AG20443 (cell line): ENCODE measurements at regions not wholly inside any gene's neighbourhood (a gene's known extent, or its start where the extent isn't known, plus 50 kb on each side); places are given as distances from the start of the nearest gene placed in this dataset.

ENCODE experiments used
- DNase-seq: peaks from one replicate; pipeline ENCODE4 v3.0.0; 2012; ENCODE audit warnings: low spot score, mixed read lengths

DNA sequence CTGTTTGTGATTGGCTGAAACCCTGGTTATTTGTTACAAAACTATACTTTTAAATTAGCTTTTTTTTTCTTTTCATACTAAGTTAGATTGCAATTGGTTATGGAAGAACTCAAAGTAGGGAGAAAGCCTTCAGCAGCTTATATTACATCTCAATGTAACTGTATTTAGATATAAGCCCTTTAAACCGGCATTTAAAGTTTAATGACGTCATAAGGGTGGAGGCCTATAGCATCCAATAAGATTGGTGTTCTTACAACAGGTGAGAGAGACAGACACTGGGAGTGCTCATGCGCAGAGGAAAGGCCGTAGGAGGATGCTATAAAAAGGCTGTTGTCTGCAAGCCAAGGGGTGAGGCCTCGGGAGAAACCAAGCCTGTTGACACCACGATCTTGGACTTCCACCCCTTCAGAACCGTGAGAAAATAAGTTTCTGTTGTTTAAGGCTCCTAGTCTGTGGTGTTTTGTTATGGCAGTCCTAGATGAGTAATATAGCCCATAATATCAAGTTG lies 1198.8 kb upstream of the SPRY2 start:
- no peak for DNase-seq

GRCh38 chr13:81498969-81499368 lies 1158.0 kb upstream of the SPRY2 start:
- DNase-seq = no peak

DNA sequence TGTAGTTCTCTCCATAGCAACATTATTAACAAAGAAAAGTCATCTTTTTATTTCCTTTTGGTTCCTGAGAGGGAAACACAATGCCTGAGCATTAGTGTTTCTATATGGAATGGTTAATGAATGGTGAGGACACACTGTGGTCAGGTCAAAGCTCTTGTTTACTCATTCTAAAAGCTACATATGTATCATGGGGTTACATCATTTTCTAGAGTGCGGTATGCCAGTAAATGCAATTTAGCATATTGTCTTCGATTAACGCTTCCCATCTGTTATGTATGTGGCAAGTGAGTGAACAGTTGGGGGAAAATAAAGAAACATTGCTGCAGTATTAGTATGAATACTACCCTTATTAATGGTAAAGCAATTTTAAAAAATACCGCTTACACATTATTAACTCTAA lies 1152.2 kb upstream of the SPRY2 start:
- no peak for DNase-seq

GRCh38 chr13:81492449-81492848 lies 1151.5 kb upstream of the SPRY2 start:
- no peak for DNase-seq

DNA sequence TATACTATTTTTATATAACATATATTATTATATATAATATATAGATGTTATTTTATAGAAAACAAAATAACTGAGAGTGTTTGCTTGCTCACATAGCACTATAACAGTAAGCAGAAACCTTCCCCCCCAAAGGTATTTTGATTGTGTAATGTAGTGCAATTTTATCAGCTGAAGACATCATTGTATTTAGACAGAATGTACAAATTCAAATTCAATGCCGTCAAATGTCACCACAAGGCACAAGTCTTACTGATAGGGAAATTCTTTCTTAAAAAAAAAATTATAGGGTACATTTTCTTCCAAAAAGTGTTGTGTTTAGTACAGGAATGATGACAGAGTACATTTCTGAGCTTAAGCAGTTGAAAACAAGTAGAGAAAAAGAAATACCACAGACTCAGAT lies 1147.1 kb upstream of the SPRY2 start:
- DNase-seq = no peak

GRCh38 chr13:81487151-81487550 lies 1146.2 kb upstream of the SPRY2 start:
- DNase-seq = no peak

- DNase-seq = no peak
Measured at GRCh38 chr13:81480634-81481033, 1139.7 kb upstream of the SPRY2 start.

- no peak for DNase-seq
Measured at GRCh38 chr13:81473366-81473899, 1132.5 kb upstream of the SPRY2 start.

DNA sequence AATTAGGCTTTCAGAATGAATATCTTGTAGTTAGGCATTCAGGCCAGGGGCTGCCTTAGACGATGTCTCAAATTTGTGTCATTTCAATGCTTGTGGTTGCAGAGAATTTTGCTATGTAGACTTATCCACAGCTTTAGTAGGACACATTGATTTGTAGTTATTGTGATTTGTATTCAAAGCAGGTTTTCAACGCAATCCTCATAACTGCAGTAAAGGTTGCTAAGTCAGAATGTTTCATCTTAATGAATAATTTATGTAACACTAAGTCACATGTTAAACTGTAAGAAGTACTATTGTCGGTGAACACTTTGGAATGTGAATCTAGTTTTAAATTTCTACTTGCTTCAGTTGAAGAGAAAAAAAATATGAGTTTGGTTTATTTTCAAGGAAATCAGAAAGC lies 1117.2 kb upstream of the SPRY2 start:
- DNase-seq = no peak

DNA sequence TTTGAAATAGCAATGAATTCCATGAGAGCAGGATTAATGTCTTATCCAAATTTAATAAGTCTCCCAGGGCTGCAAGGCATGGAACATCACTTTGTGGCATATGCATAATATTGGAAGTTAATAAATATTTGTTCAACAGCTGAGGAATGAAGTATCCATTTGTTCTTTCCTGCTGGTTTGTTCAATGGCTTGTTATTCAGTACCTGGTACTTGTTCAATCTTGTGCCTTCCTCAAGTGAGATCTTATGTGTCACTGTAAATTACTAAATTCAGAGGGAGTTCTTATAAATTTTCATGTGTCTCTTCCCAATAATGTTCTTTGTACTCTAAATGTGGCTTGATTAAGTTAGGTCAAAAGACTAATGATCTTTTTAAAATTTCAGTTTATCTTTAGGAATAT lies 1105.5 kb upstream of the SPRY2 start:
- no peak for DNase-seq

GRCh38 chr13:81442904-81443303 lies 1102.0 kb upstream of the SPRY2 start:
- no peak for DNase-seq

DNA sequence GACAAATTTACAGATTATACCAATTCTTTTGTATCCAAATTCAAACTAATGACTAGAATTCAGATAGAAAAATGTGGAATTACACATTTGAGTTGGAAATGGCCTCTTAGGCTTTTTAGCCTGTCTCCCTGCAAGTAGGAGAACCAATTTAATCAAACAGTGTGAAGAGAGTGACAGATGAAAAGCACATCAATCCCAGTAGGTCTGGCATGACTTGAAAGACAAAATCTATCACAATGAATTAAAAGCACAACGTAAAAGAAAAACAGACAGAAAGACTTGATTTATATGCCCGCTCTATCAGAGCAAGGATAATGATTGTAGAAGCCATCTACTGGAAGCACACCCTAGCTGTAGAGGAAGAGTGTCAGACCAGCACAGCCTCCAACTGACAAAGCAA lies 1084.4 kb upstream of the SPRY2 start:
- no peak for DNase-seq

DNA sequence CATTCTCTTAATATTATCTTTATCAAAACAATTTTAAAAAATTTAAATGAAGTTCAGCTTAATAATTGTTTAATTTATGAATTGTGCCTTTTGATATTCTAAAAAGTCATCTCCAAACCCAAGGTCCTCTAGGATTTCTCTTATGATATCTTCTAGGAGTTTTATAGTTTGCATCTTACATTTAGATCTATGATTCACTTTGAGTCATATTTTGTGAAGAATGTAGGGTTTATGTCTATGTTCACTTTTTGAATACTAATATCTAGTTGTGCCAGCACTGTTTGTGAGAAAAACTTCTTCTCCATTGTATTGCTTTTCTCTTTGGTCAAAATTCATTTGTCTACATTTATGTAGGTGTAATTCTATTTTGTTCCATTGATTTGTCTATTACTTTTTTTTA lies 1068.4 kb upstream of the SPRY2 start:
- no peak for DNase-seq

- DNase-seq = no peak
Measured at GRCh38 chr13:81408647-81409046, 1067.7 kb upstream of the SPRY2 start.

DNA sequence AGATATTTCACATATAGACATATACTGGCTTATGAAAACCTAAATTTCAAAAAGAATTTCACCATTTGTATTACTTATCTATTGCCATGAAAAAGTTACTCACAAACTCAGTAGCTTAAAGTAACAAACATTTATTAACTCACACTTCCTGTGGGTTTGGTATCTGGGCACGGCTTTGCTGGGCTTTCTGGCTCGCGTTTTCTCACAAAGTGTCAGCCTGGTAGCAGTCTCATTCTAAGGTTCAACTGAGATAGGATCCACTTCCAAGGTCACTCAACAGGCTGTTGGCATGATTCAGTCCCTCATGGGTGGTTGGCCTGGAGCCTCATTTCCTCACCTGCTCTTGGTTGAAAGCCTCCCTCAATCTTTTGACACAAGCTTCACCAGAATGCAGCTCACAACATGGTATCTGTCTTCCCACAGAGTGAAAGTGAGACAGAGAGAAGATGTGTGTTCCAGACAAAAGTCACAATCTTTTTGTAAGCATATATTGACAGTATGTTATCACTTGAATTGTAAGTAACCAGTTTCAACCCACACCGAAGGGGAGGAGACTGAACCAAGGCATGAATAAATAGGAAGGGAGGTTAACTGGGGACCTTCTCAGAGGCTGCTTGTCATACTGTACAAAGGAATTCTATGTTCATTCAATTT lies 1065.8 kb upstream of the SPRY2 start:
- no peak for DNase-seq

DNA sequence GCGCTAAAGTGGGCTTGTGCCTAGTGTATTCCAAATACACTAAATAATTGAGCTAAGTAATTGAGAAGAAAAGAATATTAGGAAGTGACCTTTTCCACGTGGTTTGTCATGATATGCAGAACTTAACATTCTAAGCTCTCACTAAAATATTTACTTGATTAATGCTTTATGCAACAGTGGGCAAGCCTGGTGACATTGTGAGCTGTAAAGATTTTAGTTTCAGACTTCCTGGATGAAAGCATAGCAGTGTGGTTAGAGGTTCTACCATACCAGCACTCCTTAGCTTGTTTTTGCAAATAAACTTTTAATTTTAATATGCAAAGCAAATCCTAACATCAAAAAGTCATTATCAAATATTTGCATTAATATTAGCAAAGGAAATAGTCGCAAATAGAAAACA lies 1065.1 kb upstream of the SPRY2 start:
- no peak for DNase-seq

GRCh38 chr13:81396192-81396591 lies 1055.3 kb upstream of the SPRY2 start:
- no peak for DNase-seq

DNA sequence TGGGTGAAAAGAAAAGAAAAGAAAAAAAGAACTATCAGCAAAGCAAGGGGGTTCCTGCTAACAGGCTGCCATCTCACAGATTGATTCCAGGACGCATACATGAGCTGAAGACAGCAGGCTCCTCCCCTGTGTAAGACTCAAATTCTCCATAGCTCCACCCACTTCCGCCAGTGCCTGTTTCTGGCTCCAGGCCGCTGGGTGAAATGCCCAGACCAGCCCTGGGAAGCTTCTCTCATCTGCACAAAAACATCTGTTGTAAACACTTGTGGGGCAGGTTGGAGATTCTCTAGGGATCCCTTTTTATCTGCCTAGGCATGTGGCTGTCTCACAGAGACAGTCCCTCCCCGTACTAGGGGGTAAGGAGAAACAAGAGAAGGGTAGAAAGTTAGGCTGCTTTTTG lies 1054.4 kb upstream of the SPRY2 start:
- DNase-seq = no peak

DNA sequence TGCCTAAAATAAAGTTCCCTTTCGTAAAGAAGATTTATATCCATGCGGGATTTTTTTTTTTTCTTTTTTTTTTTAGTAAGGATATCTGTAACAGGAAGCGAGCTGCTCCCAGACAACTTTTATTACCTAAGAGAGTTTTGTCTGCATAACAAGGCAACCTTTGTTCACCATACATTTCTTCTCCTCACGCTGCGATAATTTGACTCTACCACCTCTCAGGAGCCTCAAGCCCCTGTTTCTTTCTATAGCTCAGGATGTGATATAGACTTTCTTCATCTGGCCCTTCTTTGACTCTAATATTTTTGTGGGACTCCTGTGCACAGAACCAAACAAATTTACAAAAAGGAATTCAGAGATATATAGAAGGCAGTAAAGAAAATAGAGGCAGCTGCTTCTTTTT lies 1053.7 kb upstream of the SPRY2 start:
- DNase-seq = no peak

GRCh38 chr13:81393721-81394120 lies 1052.8 kb upstream of the SPRY2 start:
- no peak for DNase-seq

DNA sequence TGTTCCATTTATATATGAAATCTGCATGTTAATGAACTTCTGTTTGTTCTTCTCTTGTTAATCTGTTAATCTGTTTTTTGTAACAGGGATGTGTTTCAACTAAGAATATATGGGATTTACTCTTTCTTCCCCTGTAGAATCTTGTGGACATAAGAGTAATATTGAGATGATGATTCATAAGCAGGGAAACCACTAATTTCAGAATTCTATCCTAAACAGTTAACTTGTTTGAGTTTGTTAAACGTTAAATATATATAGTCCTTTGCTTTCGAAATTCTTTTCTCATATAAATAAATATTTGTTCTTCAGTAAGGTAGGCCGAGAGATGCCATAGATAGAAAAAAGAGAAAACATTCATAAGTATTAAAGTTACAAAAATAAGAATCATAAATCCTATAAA lies 1052.2 kb upstream of the SPRY2 start:
- no peak for DNase-seq

DNA sequence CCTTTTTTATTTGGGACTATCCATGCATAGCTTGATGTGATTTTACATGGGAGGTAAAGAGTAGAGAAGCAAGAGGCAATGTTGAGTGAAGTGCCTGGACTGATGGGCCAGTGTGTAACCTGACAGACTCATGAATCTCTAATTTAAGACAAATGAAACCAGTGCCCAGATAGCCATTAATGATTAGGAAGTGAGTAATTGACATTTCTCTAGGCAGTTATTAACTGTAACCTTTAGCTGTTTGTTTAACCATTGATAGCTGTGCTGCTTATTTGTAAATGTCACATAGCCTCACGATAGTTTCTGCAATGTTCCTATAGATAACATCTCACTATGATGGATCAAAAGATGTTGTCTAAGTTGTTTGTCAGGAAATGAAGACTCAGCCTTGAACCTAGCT lies 1047.5 kb upstream of the SPRY2 start:
- DNase-seq = no peak

DNA sequence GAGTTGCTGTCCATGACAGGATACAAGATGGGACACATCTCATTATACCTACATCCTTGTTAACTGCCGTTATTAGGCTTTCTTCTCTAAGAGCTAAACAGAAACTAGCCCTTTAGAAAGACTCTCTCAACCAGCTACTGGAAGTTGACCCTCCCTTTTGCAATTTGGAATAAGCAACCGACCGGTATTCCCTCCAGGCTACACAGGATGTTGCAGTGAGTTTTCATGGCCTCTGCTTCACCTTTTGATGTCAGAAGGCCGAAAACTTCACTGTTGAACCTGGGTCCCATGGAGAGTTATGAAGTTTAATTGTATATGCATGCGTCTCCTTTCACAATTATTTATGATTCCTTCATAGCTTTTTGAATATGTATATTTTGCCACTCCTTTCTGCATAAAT lies 1042.5 kb upstream of the SPRY2 start:
- DNase-seq = no peak

DNA sequence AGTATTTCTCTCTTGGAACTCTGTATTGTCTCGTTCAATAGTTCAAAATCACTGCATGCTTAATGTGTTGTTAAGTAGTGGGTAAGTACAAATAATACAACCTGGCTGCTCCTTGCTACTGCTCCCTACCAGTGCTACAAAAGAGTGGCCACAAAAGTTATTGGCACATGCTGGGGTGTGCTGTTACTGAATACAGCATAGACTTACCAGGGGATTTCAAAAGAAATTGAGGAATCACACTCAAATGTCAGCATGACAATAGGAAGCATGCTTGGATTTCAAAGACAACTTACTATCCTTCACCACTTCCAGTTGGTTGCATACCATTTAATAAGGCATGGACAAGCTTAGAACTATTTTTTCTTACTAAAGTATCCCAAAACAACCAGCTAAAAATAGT lies 1041.3 kb upstream of the SPRY2 start:
- DNase-seq = no peak
